PFSK-1 (cell line): ENCODE measurements at regions not wholly inside any gene's neighbourhood (a gene's known extent, or its start where the extent isn't known, plus 50 kb on each side); places are given as distances from the start of the nearest gene placed in this dataset.

Experiments
- FOXP2 ChIP-seq: optimal IDR thresholded peaks from 2 replicates; pipeline ENCODE3; 2011; ENCODE audit warnings: borderline replicate concordance, control low read depth, inconsistent platforms; ENCODE audit not compliant: insufficient read depth; ENCODE audit errors: extremely low read length, extremely low read depth
- POLR2AphosphoS5 ChIP-seq: IDR thresholded peaks from 2 replicates; pipeline ENCODE4 v1.6.1; 2012; ENCODE audit warnings: low read depth, mild to moderate bottlenecking, control low read depth, low read length, moderate library complexity
- SIN3A ChIP-seq: IDR thresholded peaks from 2 replicates; pipeline ENCODE4 v1.6.1; 2012; ENCODE audit warnings: mild to moderate bottlenecking, low read length, moderate library complexity, borderline replicate concordance; ENCODE audit not compliant: insufficient read depth
- TAF1 ChIP-seq: IDR thresholded peaks from 2 replicates; pipeline ENCODE4 v1.6.1; 2012; ENCODE audit warnings: low read length, control low read depth, borderline replicate concordance; ENCODE audit not compliant: insufficient read depth
- TF ChIP-seq, protein P1 (sequence below), 2 experiments: IDR thresholded peaks; 2 replicates each; pipeline versions ENCODE4 v1.6.1 to v1.8.0; 2011 to 2012; ENCODE audit warnings: low read depth in 2 of 2, low read length in 2 of 2, control low read depth in 1 of 2, inconsistent platforms in 1 of 2, mild to moderate bottlenecking in 1 of 2, moderate library complexity in 1 of 2; ENCODE audit not compliant: insufficient read depth in 1 of 2

DNA sequence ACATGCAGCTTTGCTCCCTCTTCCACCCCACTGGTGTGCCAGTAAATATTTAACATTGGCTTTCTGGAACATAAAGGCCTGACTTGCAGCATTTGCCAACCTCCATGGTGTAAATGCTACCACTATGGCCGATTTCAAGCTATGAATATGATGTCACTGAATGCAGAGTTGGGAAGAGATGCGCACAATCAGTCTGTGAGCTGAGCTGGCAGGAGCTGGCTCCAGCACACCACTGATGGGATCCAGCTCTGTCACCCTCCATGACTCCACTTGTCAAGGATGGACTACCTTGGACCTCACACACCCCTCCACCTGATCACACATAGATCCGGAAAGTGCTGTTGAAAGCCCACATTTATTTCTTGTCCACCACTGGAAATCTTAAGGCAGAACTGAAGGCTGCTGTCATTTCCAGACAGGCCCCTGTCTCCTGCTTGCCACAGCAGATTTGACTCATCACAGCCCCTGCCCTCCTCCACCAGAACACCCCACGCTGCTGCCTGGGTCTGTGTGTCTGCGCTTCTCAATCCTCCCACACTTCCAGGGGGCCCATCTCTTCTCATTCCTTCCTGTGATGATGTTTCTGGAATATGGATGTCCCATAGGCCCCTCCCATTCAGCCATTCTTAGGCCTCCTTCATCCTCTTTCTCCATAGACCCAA, 82.2 kb upstream of the BCAR3 start:
- TF ChIP-seq POLR2AphosphoS5 (no peak), FOXP2 (no peak), SIN3A (no peak), TAF1 (no peak)
- TF ChIP-seq, protein P1, sequence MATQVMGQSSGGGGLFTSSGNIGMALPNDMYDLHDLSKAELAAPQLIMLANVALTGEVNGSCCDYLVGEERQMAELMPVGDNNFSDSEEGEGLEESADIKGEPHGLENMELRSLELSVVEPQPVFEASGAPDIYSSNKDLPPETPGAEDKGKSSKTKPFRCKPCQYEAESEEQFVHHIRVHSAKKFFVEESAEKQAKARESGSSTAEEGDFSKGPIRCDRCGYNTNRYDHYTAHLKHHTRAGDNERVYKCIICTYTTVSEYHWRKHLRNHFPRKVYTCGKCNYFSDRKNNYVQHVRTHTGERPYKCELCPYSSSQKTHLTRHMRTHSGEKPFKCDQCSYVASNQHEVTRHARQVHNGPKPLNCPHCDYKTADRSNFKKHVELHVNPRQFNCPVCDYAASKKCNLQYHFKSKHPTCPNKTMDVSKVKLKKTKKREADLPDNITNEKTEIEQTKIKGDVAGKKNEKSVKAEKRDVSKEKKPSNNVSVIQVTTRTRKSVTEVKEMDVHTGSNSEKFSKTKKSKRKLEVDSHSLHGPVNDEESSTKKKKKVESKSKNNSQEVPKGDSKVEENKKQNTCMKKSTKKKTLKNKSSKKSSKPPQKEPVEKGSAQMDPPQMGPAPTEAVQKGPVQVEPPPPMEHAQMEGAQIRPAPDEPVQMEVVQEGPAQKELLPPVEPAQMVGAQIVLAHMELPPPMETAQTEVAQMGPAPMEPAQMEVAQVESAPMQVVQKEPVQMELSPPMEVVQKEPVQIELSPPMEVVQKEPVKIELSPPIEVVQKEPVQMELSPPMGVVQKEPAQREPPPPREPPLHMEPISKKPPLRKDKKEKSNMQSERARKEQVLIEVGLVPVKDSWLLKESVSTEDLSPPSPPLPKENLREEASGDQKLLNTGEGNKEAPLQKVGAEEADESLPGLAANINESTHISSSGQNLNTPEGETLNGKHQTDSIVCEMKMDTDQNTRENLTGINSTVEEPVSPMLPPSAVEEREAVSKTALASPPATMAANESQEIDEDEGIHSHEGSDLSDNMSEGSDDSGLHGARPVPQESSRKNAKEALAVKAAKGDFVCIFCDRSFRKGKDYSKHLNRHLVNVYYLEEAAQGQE (IDR thresholded peaks at IDR 0.05; ENCODE audit: insufficient read depth in 1 of 2, low read depth in 2 of 2, low read length in 2 of 2), result no peak

DNA sequence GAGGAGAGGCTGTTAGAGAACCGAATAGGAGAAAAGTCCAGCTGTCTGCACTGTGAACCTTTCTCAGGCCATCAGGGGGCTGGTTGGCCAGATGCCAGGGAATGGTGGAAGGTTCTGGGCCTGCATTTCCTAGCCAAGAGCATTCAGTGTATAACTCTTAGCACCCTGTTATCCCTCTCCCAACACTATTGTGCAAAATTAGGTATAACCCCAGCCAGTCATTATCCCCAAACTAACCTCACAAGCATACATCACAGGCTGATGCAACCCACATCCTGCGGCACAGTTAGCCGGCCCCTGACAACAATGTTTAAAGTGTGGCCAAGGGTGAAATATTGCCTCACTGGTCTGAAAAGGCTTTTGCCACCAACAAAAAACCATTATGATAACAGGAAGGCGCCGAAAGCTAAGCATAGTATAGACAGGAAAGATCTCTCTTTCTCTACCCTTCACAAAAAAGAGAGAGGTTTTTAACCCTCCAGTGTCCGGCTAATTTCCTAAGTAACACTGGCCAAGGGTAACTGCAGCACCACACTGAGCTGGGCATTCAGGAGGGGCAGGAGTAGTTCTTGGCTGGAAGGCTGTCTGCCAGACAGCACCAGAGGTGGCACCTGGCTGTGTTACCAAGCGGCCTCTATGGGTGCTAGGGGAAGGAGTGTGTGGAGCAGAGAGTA, 77.3 kb upstream of the BCAR3 start:
- TF ChIP-seq FOXP2 (peak; percentile 57), SIN3A (no peak), POLR2AphosphoS5 (no peak)
- TF ChIP-seq, protein P1 (IDR thresholded peaks at IDR 0.05; ENCODE audit: insufficient read depth in 1 of 2, low read depth in 2 of 2, low read length in 2 of 2), result no peak

DNA sequence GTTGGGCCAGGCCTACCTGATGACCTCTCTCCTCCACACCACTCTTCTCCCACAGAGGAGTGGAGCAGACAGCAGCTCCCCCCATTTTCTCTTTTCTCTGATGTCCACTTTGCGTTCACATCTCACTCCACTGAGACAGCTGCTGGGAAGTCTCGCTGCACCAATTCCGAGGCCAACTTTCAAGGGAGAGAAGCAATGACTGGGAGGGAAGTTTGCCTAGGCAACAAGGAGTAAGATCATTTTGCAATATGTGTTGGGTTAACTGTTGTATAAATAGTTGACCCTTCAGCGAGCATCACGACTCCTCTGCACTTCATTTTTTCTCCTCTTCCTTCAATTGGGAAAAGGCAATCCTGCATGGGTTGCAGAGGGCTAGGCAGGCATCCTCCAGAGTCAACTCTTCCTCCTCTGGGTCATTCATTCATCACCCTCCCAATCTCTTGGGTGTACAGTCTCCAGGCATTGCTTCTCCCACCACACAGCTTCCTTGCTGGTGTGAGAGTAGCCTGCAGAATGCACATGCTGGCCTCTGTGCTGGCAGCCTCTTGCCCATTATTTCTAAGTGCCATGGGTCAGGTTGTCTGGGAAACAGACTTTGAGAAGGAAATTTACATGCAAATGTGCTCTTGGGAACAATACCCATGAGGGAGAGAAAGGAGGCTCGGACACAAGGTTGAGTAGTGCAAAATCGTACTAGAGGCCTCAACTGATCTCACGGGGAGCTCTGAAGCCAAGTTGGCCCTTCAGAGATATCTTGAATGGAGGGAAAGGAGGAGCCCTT, 75.8 kb upstream of the BCAR3 start:
- TF ChIP-seq TAF1 (no peak), SIN3A (no peak), FOXP2 (no peak), POLR2AphosphoS5 (no peak)
- TF ChIP-seq, protein P1 (IDR thresholded peaks at IDR 0.05; ENCODE audit: insufficient read depth in 1 of 2, low read depth in 2 of 2, low read length in 2 of 2), result no peak

DNA sequence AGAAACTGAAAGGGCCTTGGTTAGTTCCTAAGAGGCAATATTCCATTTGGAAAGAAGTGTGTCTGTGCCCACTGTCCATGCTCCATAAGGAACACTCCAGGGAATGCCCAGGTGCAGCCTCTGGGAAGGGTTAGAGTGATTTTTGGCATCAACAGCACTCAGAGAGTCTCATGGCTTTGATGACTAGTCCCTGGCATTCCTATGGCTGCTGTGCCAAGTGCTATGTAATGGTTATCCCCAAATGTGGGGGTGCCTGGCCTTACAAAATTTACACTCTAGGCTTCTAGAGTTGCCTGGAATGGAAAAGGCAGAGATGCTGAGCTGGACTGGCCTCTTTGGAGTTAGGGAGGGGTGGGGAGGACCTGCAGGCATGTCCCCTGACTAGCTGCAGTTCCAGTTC, 75.0 kb upstream of the BCAR3 start:
- TF ChIP-seq TAF1, result no peak
- TF ChIP-seq, protein P1 (IDR thresholded peaks at IDR 0.05; ENCODE audit: insufficient read depth in 1 of 2, low read depth in 2 of 2, low read length in 2 of 2), result no peak
- TF ChIP-seq POLR2AphosphoS5, result no peak
- TF ChIP-seq SIN3A, result no peak
